NCI-H1417 treated with DMSO at 0.1 percent for 48 hours (cell line): ENCODE measurements at regions not wholly inside any gene's neighbourhood (a gene's known extent, or its start where the extent isn't known, plus 50 kb on each side); places are given as distances from the start of the nearest gene placed in this dataset.

Experiments
- DNase-seq: peaks from one replicate; lab custom pipeline; 2025; lab: John Stamatoyannopoulos, UW

DNA sequence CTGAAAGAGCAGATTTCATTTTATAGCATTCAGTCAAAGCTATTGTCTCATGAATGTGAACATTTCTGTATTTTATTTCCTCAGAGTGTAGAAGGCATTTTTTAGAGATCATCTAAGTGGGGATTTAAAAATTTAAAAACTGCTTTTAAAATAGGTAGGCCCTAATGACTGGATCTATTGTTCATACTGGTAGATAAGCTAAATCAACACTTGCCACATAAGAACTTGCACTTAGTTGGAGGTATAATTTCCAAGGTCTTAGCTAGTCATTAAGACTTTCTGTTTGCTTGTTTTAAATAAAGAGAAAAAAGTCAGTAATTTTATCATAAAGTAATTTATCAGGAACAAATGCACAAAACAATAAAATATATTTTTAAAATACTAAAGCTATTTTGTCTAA is 75.2 kb upstream of the LMO3 start:
- no peak for DNase-seq

DNA sequence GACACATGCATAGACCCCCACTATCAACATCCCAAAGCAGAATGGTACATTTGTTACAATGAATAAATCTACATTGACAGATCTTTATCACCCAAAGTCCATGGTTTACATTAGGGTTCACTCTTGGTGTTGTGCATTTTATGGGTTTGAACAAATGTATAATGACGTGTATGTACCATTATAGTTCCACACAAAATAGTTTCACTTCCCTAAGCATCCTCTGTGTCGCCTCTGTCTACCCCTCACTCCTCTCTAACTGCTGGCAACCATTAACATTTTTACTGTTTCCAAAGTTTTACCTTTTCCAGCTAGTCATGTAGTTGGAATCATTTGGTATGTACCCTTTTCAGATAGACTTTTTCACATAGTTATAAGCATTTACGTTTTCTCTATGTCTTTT is 69.5 kb upstream of the LMO3 start:
- no peak for DNase-seq

GRCh38 chr12:16674885-16675284 is 68.9 kb upstream of the LMO3 start:
- no peak for DNase-seq

DNA sequence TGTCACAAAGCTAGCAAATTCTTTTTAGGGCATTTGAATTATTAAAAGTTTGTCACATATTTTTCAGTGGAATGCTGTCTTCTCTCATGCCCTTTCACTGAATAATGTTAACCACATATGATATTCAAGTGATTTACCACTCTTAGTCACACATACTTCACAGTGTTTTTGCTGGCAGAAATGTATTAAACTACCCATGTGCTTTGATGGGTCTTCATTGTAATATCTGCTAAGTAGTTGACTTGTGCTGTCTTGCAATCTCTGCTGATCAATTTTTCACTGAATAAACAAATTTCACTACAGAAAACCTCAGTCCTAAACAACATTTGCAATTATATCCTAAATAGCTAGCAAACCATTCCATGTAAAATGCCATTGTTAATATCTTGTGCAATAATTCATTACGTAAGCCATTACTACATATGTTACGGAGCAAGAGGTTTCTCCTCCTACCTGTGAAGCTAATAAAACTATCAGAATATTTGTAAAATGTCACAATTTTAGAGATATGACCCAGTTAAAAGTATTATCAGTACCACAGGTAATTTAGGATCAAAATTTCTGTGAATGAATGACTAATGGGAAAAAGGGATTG is 64.6 kb upstream of the LMO3 start:
- no peak for DNase-seq

DNA sequence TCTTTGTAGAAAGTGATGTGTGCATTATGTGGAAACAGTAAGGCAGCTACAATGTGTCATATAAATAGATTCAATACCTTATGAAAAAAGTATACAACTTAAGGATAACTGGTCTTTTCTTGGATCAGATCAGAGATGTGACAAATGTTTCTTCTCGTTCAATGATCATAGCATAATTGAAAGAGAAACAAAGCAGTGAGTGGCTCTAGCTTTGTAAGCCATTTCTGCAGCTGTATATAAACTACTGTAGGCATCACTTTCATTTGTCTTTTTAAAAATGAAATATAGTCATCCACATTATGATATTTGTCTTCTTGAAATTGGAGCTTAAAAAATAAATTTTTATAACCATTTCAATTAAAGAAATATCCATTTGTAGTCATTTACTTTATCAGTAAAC is 63.8 kb upstream of the LMO3 start:
- DNase-seq: no peak

GRCh38 chr12:16668198-16668597 is 62.2 kb upstream of the LMO3 start:
- DNase-seq: no peak

DNA sequence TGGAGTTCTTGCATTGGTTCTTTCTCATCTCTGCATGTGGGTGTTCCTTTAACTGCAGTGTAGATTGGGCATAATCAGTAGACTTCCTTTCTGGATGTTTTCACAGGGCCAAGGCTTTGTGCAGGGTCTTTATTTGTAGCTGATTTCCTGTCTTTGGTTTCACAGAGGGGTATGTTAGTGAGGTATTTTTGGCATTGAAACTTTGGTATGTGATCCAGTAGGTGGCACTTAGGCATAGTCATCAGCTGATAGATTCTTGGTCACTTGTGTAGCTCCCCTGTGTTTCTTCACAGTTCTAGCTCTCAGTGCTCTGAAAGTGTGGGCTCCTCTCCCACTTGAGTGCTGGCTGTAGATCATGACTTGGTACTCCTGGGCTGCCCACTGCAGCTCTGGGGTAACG is 52.7 kb upstream of the LMO3 start:
- DNase-seq: no peak
